A549 (cell line): ENCODE measurements at regions not wholly inside any gene's neighbourhood (a gene's known extent, or its start where the extent isn't known, plus 50 kb on each side); places are given as distances from the start of the nearest gene placed in this dataset.

Experiments
- EP300 ChIP-seq, 2 experiments: fragments of >200 bp; sonication (Bioruptor Twin); formaldehyde crosslinking; IDR thresholded peaks; 2 replicates in 1 of 2; 3 replicates in 1 of 2; pipeline ENCODE4 v1.6.1; 2016 to 2017
- ESRRA ChIP-seq: fragments of 150-350 bp; IDR thresholded peaks from 2 replicates; pipeline ENCODE4 v1.6.1; 2014; ENCODE audit warnings: mild to moderate bottlenecking, low read length, borderline replicate concordance
- HDAC2 ChIP-seq: fragments of 200-600 bp; sonication (generic); IDR thresholded peaks from 2 replicates; pipeline ENCODE4 v1.6.1; 2016
- NR3C1 ChIP-seq: fragments of >200 bp; sonication (Bioruptor Twin); formaldehyde crosslinking; IDR thresholded peaks from 3 replicates; pipeline ENCODE4 v1.6.1; 2017
- POLR2A ChIP-seq: IDR thresholded peaks from 2 replicates; pipeline ENCODE4 v1.6.1; 2012; ENCODE audit warnings: mild to moderate bottlenecking, low read length
- RCOR1 ChIP-seq: fragments of 150-350 bp; IDR thresholded peaks from 2 replicates; pipeline ENCODE4 v1.6.1; 2014; ENCODE audit warnings: antibody characterized with exemption, low read length, low read depth
- ZSCAN20 ChIP-seq: fragments of 250-450 bp; sonication (Bioruptor Pico); IDR thresholded peaks from 2 replicates; pipeline ENCODE4 v1.8.0; 2022; ENCODE audit warnings: mild to moderate bottlenecking, moderate library complexity
- TF ChIP-seq, protein P1 (sequence below): fragments of 200-600 bp; sonication (generic); IDR thresholded peaks from 2 replicates; pipeline ENCODE4 v1.6.1; 2016; ENCODE audit warnings: antibody characterized with exemption, mild to moderate bottlenecking, moderate library complexity
- TF ChIP-seq, protein P2 (sequence below): fragments of >200 bp; sonication (Bioruptor Twin); formaldehyde crosslinking; IDR thresholded peaks from 3 replicates; pipeline ENCODE4 v1.5.1; 2016
- TF ChIP-seq, protein P3 (sequence below): fragments of 150-350 bp; IDR thresholded peaks from 2 replicates; pipeline ENCODE4 v1.6.1; 2014; ENCODE audit warnings: low read depth, mild to moderate bottlenecking, low read length
- TF ChIP-seq, protein P4 (sequence below): fragments of 450-650 bp; IDR thresholded peaks from 2 replicates; pipeline ENCODE4 v1.6.1; 2014; ENCODE audit warnings: antibody characterized with exemption

DNA sequence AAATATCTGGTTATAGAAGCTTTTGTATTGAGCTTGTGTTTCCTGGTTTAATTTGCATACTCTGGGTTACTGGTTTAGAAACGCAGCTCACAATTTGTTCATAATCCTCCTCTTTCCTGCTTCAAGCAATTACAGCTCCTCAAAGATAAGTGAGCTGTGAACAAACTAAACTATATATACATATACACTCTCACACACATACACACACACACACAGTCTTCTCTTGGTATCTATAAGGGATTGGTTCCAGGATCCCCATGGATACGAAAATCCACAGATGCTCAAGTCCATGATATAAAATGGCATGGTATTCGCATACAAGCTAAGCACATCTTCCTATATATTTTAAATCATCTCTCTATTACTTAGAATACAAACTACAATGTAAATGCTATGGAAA, 510.9 kb upstream of the CDH18 start:
- no peak for TF ChIP-seq POLR2A
- no peak for TF ChIP-seq EP300 (IDR thresholded peaks at IDR 0.05)
- TF ChIP-seq, protein P1, sequence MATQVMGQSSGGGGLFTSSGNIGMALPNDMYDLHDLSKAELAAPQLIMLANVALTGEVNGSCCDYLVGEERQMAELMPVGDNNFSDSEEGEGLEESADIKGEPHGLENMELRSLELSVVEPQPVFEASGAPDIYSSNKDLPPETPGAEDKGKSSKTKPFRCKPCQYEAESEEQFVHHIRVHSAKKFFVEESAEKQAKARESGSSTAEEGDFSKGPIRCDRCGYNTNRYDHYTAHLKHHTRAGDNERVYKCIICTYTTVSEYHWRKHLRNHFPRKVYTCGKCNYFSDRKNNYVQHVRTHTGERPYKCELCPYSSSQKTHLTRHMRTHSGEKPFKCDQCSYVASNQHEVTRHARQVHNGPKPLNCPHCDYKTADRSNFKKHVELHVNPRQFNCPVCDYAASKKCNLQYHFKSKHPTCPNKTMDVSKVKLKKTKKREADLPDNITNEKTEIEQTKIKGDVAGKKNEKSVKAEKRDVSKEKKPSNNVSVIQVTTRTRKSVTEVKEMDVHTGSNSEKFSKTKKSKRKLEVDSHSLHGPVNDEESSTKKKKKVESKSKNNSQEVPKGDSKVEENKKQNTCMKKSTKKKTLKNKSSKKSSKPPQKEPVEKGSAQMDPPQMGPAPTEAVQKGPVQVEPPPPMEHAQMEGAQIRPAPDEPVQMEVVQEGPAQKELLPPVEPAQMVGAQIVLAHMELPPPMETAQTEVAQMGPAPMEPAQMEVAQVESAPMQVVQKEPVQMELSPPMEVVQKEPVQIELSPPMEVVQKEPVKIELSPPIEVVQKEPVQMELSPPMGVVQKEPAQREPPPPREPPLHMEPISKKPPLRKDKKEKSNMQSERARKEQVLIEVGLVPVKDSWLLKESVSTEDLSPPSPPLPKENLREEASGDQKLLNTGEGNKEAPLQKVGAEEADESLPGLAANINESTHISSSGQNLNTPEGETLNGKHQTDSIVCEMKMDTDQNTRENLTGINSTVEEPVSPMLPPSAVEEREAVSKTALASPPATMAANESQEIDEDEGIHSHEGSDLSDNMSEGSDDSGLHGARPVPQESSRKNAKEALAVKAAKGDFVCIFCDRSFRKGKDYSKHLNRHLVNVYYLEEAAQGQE: no peak
- TF ChIP-seq RCOR1: no peak
- TF ChIP-seq, protein P2, sequence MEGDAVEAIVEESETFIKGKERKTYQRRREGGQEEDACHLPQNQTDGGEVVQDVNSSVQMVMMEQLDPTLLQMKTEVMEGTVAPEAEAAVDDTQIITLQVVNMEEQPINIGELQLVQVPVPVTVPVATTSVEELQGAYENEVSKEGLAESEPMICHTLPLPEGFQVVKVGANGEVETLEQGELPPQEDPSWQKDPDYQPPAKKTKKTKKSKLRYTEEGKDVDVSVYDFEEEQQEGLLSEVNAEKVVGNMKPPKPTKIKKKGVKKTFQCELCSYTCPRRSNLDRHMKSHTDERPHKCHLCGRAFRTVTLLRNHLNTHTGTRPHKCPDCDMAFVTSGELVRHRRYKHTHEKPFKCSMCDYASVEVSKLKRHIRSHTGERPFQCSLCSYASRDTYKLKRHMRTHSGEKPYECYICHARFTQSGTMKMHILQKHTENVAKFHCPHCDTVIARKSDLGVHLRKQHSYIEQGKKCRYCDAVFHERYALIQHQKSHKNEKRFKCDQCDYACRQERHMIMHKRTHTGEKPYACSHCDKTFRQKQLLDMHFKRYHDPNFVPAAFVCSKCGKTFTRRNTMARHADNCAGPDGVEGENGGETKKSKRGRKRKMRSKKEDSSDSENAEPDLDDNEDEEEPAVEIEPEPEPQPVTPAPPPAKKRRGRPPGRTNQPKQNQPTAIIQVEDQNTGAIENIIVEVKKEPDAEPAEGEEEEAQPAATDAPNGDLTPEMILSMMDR: no peak
- TF ChIP-seq ESRRA: no peak
- TF ChIP-seq, protein P3, sequence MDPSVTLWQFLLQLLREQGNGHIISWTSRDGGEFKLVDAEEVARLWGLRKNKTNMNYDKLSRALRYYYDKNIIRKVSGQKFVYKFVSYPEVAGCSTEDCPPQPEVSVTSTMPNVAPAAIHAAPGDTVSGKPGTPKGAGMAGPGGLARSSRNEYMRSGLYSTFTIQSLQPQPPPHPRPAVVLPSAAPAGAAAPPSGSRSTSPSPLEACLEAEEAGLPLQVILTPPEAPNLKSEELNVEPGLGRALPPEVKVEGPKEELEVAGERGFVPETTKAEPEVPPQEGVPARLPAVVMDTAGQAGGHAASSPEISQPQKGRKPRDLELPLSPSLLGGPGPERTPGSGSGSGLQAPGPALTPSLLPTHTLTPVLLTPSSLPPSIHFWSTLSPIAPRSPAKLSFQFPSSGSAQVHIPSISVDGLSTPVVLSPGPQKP: no peak
- TF ChIP-seq ZSCAN20 (CRISPR knock-in tag): no peak
- TF ChIP-seq, protein P4, sequence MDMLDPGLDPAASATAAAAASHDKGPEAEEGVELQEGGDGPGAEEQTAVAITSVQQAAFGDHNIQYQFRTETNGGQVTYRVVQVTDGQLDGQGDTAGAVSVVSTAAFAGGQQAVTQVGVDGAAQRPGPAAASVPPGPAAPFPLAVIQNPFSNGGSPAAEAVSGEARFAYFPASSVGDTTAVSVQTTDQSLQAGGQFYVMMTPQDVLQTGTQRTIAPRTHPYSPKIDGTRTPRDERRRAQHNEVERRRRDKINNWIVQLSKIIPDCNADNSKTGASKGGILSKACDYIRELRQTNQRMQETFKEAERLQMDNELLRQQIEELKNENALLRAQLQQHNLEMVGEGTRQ: no peak
- TF ChIP-seq NR3C1: no peak
- no peak for TF ChIP-seq HDAC2
